ENCODE measurements at regions not wholly inside any gene's neighbourhood (a gene's known extent, or its start where the extent isn't known, plus 50 kb on each side); places are given as distances from the start of the nearest gene placed in this dataset.

DNA sequence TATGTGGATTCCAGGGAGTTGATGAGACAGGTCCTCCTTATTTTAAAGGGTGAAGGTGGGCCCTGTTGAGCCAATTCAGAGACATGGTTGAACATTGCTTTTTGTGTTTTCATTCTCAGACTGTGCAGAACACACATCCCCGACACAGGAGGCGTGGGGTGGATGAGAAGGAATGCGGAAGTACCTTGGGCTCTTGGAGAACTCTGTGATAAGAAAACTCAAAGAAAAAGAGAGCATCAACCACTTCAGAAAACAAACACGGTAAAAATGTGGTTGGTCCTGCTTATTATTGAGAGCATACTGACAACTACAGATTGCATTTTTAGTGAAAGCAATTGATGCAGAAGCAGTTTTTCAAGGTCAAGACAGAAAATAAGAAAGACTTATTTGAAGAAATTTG lies 659.8 kb downstream of the IRX1 start:
- ATAC-seq = no peak
- WGBS (ENCODE audit: missing lambda C conversion rate) = 14% methylated on average over 4 of the region's 4 CpGs

DNA sequence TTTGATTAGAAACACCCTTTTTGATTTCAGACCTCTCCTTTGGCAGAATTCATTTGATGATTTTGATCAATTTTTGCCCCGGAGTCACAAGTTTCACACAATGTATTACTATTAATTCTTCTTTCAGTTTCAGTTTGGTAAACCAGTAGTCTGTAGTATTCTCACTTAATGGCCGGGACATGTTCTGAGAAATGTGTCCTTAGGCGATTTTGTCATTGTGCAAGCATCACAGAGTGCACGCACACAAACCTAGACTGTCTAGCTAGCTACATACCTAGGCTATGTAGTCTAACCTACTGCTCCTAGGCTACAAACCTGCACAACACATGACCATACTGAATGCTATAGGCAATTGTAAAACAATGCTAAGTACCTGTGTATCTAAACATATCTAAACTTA lies 662.5 kb downstream of the IRX1 start:
- TF ChIP-seq NR3C1 (IDR thresholded peaks at IDR 0.05) (no peak), PHF8 (IDR thresholded peaks at IDR 0.05; ENCODE audit: borderline replicate concordance, low read depth) (no peak), FOXS1 (CRISPR knock-in tag; IDR thresholded peaks at IDR 0.05) (no peak), RNF2 (IDR thresholded peaks at IDR 0.05; ENCODE audit: borderline replicate concordance, low read depth) (no peak), EHF (CRISPR knock-in tag; IDR thresholded peaks at IDR 0.05) (no peak), MAZ (IDR thresholded peaks at IDR 0.05; ENCODE audit: borderline replicate concordance, low read depth, low read length) (no peak), FOSB (CRISPR knock-in tag; IDR thresholded peaks at IDR 0.05) (no peak), KDM5A (IDR thresholded peaks at IDR 0.05) (no peak), ZC3H11A (IDR thresholded peaks at IDR 0.05) (no peak)
- TF ChIP-seq, protein P1, sequence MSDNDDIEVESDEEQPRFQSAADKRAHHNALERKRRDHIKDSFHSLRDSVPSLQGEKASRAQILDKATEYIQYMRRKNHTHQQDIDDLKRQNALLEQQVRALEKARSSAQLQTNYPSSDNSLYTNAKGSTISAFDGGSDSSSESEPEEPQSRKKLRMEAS (IDR thresholded peaks at IDR 0.05) = no peak
- DNase-seq (ENCODE audit: low read depth in 1 of 2, low spot score in 1 of 2) (no peak), FAIRE-seq (no peak), ATAC-seq (no peak)
- CTCF ChIA-PET = no interaction called here
- 11% methylated on average over 4 of the region's 4 CpGs for WGBS (ENCODE audit: missing lambda C conversion rate)
- no peak overlapping the region for H3K4me3 ChIP-seq
- no peaks in the 10 kb centered on the region for H3K4me1 ChIP-seq
- no peak overlapping the region for H3K4me2 ChIP-seq
- POLR2A ChIA-PET = no interaction called here
- no peaks in the 10 kb centered on the region; the same call in 2 of the 3 replicates for H3K9me3 ChIP-seq
- H3K27ac ChIP-seq = no peak overlapping the region

More for the DNA sequence above, 659.8 kb downstream of the IRX1 start:
- Histone ChIP-seq H3K4me3 (no peak overlapping the region), H3K9me3 (no peaks in the 10 kb centered on the region; the same call in 2 of the 3 replicates), H3K4me2 (no peak overlapping the region), H3K4me1 (no peaks in the 10 kb centered on the region), H3K27ac (no peak overlapping the region)
- no peak for DNase-seq (ENCODE audit: low read depth in 1 of 2, low spot score in 1 of 2)
- POLR2A ChIA-PET = no interaction called here
- TF ChIP-seq SREBF2 (IDR thresholded peaks at IDR 0.05) = no peak
- TF ChIP-seq FOSL2 (IDR thresholded peaks at IDR 0.05) = no peak
- no peak for TF ChIP-seq FOSL2 (CRISPR knock-in tag; IDR thresholded peaks at IDR 0.05)
- TF ChIP-seq TP53 (CRISPR knock-in tag; IDR thresholded peaks at IDR 0.05) = no peak
- no peak for TF ChIP-seq ESRRA (IDR thresholded peaks at IDR 0.05; ENCODE audit: borderline replicate concordance, low read length)
- TF ChIP-seq, protein P2, sequence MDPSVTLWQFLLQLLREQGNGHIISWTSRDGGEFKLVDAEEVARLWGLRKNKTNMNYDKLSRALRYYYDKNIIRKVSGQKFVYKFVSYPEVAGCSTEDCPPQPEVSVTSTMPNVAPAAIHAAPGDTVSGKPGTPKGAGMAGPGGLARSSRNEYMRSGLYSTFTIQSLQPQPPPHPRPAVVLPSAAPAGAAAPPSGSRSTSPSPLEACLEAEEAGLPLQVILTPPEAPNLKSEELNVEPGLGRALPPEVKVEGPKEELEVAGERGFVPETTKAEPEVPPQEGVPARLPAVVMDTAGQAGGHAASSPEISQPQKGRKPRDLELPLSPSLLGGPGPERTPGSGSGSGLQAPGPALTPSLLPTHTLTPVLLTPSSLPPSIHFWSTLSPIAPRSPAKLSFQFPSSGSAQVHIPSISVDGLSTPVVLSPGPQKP (IDR thresholded peaks at IDR 0.05; ENCODE audit: low read depth, low read length) = no peak
- TF ChIP-seq HOXA7 (CRISPR knock-in tag; IDR thresholded peaks at IDR 0.05) = no peak
- no peak for TF ChIP-seq NPAS2 (CRISPR knock-in tag; IDR thresholded peaks at IDR 0.05; ENCODE audit: borderline replicate concordance)
- TF ChIP-seq BHLHE40 (IDR thresholded peaks at IDR 0.05; ENCODE audit: low read depth, low read length) = no peak
- TF ChIP-seq, protein P3, sequence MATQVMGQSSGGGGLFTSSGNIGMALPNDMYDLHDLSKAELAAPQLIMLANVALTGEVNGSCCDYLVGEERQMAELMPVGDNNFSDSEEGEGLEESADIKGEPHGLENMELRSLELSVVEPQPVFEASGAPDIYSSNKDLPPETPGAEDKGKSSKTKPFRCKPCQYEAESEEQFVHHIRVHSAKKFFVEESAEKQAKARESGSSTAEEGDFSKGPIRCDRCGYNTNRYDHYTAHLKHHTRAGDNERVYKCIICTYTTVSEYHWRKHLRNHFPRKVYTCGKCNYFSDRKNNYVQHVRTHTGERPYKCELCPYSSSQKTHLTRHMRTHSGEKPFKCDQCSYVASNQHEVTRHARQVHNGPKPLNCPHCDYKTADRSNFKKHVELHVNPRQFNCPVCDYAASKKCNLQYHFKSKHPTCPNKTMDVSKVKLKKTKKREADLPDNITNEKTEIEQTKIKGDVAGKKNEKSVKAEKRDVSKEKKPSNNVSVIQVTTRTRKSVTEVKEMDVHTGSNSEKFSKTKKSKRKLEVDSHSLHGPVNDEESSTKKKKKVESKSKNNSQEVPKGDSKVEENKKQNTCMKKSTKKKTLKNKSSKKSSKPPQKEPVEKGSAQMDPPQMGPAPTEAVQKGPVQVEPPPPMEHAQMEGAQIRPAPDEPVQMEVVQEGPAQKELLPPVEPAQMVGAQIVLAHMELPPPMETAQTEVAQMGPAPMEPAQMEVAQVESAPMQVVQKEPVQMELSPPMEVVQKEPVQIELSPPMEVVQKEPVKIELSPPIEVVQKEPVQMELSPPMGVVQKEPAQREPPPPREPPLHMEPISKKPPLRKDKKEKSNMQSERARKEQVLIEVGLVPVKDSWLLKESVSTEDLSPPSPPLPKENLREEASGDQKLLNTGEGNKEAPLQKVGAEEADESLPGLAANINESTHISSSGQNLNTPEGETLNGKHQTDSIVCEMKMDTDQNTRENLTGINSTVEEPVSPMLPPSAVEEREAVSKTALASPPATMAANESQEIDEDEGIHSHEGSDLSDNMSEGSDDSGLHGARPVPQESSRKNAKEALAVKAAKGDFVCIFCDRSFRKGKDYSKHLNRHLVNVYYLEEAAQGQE (IDR thresholded peaks at IDR 0.05) = no peak
- TF ChIP-seq, protein P4, sequence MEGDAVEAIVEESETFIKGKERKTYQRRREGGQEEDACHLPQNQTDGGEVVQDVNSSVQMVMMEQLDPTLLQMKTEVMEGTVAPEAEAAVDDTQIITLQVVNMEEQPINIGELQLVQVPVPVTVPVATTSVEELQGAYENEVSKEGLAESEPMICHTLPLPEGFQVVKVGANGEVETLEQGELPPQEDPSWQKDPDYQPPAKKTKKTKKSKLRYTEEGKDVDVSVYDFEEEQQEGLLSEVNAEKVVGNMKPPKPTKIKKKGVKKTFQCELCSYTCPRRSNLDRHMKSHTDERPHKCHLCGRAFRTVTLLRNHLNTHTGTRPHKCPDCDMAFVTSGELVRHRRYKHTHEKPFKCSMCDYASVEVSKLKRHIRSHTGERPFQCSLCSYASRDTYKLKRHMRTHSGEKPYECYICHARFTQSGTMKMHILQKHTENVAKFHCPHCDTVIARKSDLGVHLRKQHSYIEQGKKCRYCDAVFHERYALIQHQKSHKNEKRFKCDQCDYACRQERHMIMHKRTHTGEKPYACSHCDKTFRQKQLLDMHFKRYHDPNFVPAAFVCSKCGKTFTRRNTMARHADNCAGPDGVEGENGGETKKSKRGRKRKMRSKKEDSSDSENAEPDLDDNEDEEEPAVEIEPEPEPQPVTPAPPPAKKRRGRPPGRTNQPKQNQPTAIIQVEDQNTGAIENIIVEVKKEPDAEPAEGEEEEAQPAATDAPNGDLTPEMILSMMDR (IDR thresholded peaks at IDR 0.05) = no peak
- no peak for TF ChIP-seq POLR2A (IDR thresholded peaks at IDR 0.05; ENCODE audit: low read length)
- no peak for TF ChIP-seq MAFK (IDR thresholded peaks at IDR 0.05; ENCODE audit: partially characterized antibody)
- no peak for TF ChIP-seq MAZ (IDR thresholded peaks at IDR 0.05; ENCODE audit: borderline replicate concordance, low read depth, low read length)
- no peak for TF ChIP-seq HOXB13 (CRISPR knock-in tag; IDR thresholded peaks at IDR 0.05; ENCODE audit: low read depth)
- no peak for TF ChIP-seq HOXB5 (CRISPR knock-in tag; IDR thresholded peaks at IDR 0.05)
- no peak for TF ChIP-seq CHD2 (IDR thresholded peaks at IDR 0.05; ENCODE audit: low read length, partially characterized antibody)
- no peak for TF ChIP-seq RARB (CRISPR knock-in tag; IDR thresholded peaks at IDR 0.05)
- no peak for TF ChIP-seq CBX2 (IDR thresholded peaks at IDR 0.05; ENCODE audit: borderline replicate concordance, low read depth)
- CTCF ChIA-PET = no interaction called here
- no peak for FAIRE-seq
